ENCODE measurements at regions not wholly inside any gene's neighbourhood (a gene's known extent, or its start where the extent isn't known, plus 50 kb on each side); places are given as distances from the start of the nearest gene placed in this dataset.

DNA sequence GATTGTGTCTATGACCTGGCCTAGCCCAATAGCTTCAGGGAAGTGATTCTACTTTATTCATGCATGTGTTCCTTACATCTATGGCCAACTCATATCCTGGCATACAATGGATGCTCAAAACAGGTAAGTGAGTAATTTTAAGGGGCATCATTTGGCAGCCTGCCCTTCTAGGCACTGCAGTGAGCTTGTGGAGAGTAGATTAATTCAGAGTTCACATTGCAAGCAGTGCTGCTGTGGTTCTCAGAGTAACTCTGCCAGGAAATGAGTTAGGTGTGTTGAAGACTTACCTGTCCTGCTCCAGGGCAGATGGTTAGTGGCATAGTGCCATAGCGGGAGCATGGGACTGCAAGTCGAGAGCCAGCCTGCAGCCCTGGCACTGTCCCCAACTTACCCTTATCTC lies 158.0 kb downstream of the SCP2D1 start:
- no peak for DNase-seq (ENCODE audit: low spot score)

- no peak for DNase-seq (ENCODE audit: low spot score)
These were observed 158.8 kb downstream of the SCP2D1 start for GRCh38 chr20:18972251-18972876.

DNA sequence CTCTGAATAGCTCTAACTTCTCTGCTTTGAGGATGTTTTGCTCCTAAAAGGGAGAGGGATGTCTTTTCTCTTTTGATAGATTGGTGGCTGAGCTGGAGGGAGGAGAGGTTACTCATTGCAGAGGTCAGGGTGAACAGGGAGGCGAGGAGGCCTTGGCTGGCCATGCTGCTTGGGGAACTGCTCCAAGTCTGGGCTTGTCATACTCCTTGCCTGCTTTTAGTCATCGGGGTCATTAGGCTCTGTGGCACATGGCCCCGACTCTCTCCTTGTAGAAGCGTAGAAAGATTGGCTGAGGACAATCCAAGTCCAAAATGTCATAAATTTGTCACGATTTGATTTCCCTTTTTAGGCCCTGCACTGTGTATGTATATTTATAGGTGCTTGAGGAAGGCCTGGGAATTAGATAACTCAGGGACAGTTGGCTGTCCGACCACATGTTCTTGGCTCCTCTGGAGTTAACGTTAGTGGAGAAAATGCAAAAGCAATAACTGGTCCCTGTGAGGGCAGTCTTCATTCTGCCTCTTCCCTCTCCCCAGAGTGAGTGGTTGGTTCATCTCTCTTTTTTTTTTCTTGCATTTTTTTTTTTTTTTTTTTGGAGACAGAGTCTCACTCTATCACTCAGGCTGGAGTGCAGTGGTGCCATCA lies 160.1 kb downstream of the SCP2D1 start:
- no peak for DNase-seq (ENCODE audit: low spot score)

GRCh38 chr20:18974660-18975059 lies 161.1 kb downstream of the SCP2D1 start:
- DNase-seq (ENCODE audit: low spot score) = no peak

GRCh38 chr20:18977441-18977840 lies 163.9 kb downstream of the SCP2D1 start:
- no peak for DNase-seq (ENCODE audit: low spot score)

- DNase-seq (ENCODE audit: low spot score) = no peak
These were observed 164.7 kb downstream of the SCP2D1 start for GRCh38 chr20:18978311-18978710.

DNA sequence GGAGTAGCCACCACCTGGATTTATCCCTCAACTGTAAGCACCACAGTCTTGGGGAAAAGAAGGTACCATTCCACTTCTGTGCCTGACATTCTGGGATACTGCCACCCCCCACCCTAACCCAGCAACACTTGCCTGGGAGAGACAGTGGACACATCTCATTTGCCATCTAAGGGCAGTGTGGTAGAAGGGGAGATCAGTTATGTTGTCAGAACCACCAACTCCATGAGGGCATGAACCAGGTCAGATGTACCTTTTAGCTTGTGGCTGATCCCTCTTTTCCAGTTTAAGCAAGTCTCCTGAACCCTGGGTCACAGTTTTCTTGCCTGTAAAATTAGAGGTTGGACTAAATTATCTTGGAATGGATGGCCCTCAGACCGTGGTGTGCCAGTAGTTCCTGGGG lies 165.5 kb downstream of the SCP2D1 start:
- DNase-seq (ENCODE audit: low spot score) = no peak

DNA sequence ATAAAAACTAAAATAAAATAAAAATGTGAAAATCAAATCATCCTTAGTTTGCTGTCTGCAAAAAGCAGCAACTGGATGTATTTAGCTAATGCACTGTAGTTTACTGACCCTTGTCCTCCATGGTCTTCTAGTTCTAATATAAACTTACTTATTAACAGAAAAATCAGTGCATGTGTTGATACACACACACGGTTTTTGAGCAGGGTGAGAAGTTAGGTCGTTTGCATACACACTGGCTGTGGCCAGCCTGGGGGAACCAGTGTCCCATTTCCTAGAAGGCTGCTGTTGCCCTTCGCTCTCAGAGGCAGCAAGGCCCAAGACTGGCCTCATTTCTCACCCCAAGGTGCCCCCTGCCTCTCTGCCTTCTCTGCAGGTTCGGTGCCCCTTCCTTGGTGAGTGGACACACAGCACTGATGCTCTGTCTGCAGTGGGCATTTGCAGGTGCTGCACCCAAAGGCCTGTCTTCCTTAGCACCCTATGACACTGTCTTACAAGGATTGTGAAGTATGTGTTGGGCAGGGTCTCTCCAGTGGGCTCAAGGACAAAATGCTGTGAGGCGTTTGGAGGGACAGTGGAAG lies 168.5 kb downstream of the SCP2D1 start:
- no peak for DNase-seq (ENCODE audit: low spot score)

- no peak for DNase-seq (ENCODE audit: low spot score)
These were observed 170.2 kb downstream of the SCP2D1 start for GRCh38 chr20:18983796-18984195.

DNA sequence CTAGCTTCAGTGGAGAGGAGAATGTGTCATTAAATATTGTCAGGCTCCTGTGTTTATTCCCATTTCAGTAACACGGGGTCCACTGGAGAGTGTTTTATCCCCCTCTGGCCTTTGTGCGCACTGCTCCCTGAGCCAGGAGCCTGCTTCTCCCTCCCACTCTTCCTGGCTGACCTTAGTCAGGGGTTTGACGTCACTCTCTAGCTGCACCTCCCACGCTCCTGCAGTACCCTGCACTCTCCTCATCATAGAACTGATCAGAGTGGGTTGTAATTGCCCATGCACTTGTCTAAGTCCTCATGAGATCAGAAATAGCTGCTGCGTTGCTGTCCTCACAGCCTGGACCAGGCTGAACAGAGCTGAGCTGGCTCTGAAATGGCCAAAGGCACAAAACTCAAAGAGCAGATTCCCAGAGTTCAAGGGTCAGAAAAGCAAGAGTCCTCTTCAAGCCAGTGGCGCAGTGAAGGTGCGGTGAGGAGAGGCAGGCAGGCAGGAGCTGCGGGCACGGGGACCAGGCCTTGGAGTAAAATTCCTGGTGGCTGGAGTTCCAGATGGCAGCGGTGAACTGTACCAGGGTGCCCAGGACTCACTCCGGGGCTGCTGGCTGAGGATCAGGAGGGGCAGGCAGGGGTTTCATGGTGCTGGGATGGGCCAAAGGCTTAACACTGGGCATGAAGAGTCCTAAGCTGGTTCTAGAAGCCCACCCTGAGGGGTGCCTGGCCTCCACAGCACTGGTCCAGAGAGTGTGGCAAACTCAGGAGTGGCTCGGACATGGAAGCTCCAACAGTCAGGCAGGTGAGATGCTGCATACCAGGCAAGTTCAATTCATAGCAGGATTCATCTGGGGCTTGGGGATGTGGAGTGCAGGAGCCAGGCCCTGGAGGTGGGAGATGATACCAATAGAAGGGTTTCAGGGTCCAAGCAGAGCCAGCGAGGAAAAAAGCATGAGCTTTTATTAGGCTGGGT lies 170.9 kb downstream of the SCP2D1 start:
- DNase-seq (ENCODE audit: low spot score) = no peak

DNA sequence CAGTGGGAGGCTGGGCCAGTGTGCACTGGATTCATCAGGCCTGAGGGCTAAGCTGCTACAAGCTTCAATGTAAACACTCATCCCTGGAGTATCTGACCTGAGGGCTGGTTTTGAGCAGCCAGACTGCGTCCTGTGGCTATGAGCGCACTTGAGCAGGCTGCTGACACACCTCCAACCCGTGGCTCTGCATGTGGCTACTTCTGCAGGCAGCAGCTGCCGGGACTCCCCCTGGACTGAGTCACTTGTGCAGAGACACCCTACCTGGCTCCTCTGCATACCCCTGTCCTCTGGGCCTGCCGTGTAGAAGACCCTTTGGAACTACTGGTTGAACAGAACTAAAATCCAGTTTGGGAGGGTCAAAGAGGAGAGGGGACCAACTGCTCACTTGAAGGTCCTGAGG lies 172.0 kb downstream of the SCP2D1 start:
- DNase-seq (ENCODE audit: low spot score) = no peak

- DNase-seq (ENCODE audit: low spot score) = no peak
These were observed 172.7 kb downstream of the SCP2D1 start for GRCh38 chr20:18986146-18986830.

- DNase-seq (ENCODE audit: low spot score) = no peak
These were observed 173.5 kb downstream of the SCP2D1 start for GRCh38 chr20:18986895-18987580.

GRCh38 chr20:18987781-18988360 lies 174.3 kb downstream of the SCP2D1 start:
- DNase-seq (ENCODE audit: low spot score) = no peak

DNA sequence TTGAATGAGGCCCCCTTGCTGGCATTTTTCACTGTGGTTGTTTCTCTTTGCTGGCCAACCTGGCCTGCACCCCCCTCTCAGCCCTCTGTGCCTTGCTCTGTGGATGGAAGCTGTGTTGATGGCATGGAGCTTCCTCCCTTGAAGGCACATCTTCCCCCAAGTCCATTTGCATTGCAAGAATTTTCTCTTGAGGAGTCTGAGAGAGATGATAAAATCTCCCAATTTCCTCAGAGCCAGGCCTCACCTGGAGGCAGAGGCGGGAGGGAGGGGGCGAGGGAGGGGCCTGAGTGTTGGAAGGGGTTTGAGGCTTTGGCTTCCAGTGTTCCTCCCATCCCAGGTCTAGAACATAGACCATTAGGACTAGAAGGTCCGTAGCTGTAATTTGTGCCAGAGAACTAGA lies 175.1 kb downstream of the SCP2D1 start:
- DNase-seq (ENCODE audit: low spot score) = no peak

GRCh38 chr20:18989736-18990474 lies 176.3 kb downstream of the SCP2D1 start:
- DNase-seq (ENCODE audit: low spot score) = no peak

DNA sequence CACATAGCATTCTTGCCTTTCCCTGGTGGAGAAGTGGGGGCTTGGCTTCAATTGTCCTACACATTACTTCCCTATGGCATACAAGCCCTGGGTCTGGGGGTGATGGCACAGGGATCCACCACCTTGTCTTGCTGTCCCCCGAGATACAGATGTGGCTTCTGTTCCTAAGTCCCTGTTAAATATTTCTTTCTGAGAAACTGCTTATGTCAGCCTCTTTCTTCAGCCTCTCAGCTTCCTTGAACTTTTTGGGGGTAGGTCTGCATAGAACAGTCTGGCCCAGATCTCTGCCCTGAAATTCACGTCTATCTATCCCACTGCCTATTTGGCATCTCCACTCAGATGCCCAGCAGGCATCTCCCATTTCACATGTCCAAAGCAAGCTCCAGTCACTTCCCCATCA lies 177.4 kb downstream of the SCP2D1 start:
- no peak for DNase-seq (ENCODE audit: low spot score)

- no peak for DNase-seq (ENCODE audit: low spot score)
These were observed 178.8 kb downstream of the SCP2D1 start for GRCh38 chr20:18992418-18992817.

- no peak for DNase-seq (ENCODE audit: low spot score)
These were observed 181.9 kb downstream of the SCP2D1 start for GRCh38 chr20:18995455-18995854.

DNA sequence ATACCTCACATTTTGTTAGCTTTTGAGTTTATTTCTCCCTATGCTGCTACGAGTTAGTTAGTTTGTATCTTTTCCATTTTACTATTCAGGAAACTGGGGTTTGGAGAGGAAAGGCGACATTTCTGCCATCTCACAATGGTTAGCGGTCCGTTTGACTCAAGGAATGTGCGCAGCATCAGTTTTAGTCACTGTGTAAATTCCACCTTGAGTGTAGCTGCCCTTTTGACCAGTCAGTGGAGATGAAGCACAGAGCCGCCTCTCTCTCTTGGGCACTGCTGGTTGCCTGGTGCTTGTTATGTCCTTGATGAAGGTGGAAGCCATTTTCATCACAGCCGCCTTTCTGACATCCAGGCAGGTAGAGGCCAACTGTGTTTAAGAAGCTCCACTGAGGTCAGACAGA lies 185.5 kb downstream of the SCP2D1 start:
- no peak for DNase-seq (ENCODE audit: low spot score)
